ENCODE measurements at regions not wholly inside any gene's neighbourhood (a gene's known extent, or its start where the extent isn't known, plus 50 kb on each side); places are given as distances from the start of the nearest gene placed in this dataset.

GRCh38 chr4:11743236-11743635 is 314.5 kb upstream of the HS3ST1 start:
- H3K9ac ChIP-seq (ENCODE audit: insufficient read length), result no peak overlapping the region
- no peak overlapping the region for H3K27ac ChIP-seq
- no peak for TF ChIP-seq POLR2AphosphoS5 (IDR thresholded peaks at IDR 0.05; ENCODE audit: borderline replicate concordance, low read depth, low read length)
- no peak for TF ChIP-seq FOXP2 (optimal IDR thresholded peaks at IDR 0.05; ENCODE audit: control extremely low read depth, extremely low read length, insufficient read depth)
- TF ChIP-seq EZH2 (IDR thresholded peaks at IDR 0.05), result no peak
- H3K9me3 ChIP-seq (ENCODE audit: low read depth, low read length), result no peaks in the 10 kb centered on the region
- H3K4me3 ChIP-seq, result no peak overlapping the region
- no peaks in the 10 kb centered on the region for H3K36me3 ChIP-seq (ENCODE audit: insufficient read depth, low read length)
- no peak for DNase-seq (ENCODE audit: low read depth, low spot score)

GRCh38 chr4:11741190-11741652 is 312.5 kb upstream of the HS3ST1 start:
- Histone ChIP-seq H3K4me3 (no peak overlapping the region), H3K9me3 (ENCODE audit: low read depth, low read length) (no peaks in the 10 kb centered on the region), H3K9ac (ENCODE audit: insufficient read length) (no peak overlapping the region), H3K36me3 (ENCODE audit: insufficient read depth, low read length) (no peaks in the 10 kb centered on the region), H3K27ac (no peak overlapping the region)
- DNase-seq (ENCODE audit: low read depth, low spot score), result no peak
- no peak for TF ChIP-seq FOXP2 (optimal IDR thresholded peaks at IDR 0.05; ENCODE audit: control extremely low read depth, extremely low read length, insufficient read depth)
- TF ChIP-seq EZH2 (IDR thresholded peaks at IDR 0.05), result no peak
- TF ChIP-seq POLR2AphosphoS5 (IDR thresholded peaks at IDR 0.05; ENCODE audit: borderline replicate concordance, low read depth, low read length), result no peak

GRCh38 chr4:11739992-11740391 is 311.3 kb upstream of the HS3ST1 start:
- TF ChIP-seq EZH2 (IDR thresholded peaks at IDR 0.05), result no peak
- TF ChIP-seq POLR2AphosphoS5 (IDR thresholded peaks at IDR 0.05; ENCODE audit: borderline replicate concordance, low read depth, low read length), result no peak
- TF ChIP-seq FOXP2 (optimal IDR thresholded peaks at IDR 0.05; ENCODE audit: control extremely low read depth, extremely low read length, insufficient read depth), result no peak
- DNase-seq (ENCODE audit: low read depth, low spot score), result no peak

GRCh38 chr4:11736978-11737377 is 308.3 kb upstream of the HS3ST1 start:
- no peak for DNase-seq (ENCODE audit: low read depth, low spot score)
- TF ChIP-seq FOXP2 (optimal IDR thresholded peaks at IDR 0.05; ENCODE audit: control extremely low read depth, extremely low read length, insufficient read depth) (no peak), EZH2 (IDR thresholded peaks at IDR 0.05) (no peak), POLR2AphosphoS5 (IDR thresholded peaks at IDR 0.05; ENCODE audit: borderline replicate concordance, low read depth, low read length) (no peak)
- Histone ChIP-seq H3K36me3 (ENCODE audit: insufficient read depth, low read length) (no peaks in the 10 kb centered on the region), H3K9me3 (ENCODE audit: low read depth, low read length) (no peaks in the 10 kb centered on the region), H3K9ac (ENCODE audit: insufficient read length) (no peak overlapping the region), H3K27ac (no peak overlapping the region), H3K4me3 (no peak overlapping the region)

More at GRCh38 chr4:11739992-11740391, 311.3 kb upstream of the HS3ST1 start:
- Histone ChIP-seq H3K27ac (no peak overlapping the region), H3K9ac (ENCODE audit: insufficient read length) (no peak overlapping the region), H3K9me3 (ENCODE audit: low read depth, low read length) (no peaks in the 10 kb centered on the region), H3K36me3 (ENCODE audit: insufficient read depth, low read length) (no peaks in the 10 kb centered on the region), H3K4me3 (no peak overlapping the region)

DNA sequence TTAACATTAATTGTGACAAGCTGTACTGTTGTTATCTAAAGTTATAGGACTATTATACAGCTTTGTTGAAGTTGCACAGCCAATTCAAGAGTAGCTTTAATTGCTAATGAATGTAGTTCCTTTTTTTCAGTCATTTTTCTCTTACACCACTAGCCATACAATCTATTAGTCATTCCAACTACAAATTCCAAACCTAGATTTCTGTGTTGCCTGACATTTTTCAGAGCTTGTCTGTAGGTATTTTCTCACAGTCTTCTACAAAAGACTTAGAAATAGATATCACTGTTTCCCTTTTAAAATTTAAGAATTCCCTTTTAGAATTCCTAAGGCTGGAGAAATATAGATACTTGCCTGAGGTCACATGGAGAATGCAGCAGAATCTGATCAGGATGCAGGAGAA is 307.0 kb upstream of the HS3ST1 start:
- TF ChIP-seq FOXP2 (optimal IDR thresholded peaks at IDR 0.05; ENCODE audit: control extremely low read depth, extremely low read length, insufficient read depth) (no peak), POLR2AphosphoS5 (IDR thresholded peaks at IDR 0.05; ENCODE audit: borderline replicate concordance, low read depth, low read length) (no peak), EZH2 (IDR thresholded peaks at IDR 0.05) (no peak)
- DNase-seq (ENCODE audit: low read depth, low spot score), result no peak
- Histone ChIP-seq H3K36me3 (ENCODE audit: insufficient read depth, low read length) (no peaks in the 10 kb centered on the region), H3K9ac (ENCODE audit: insufficient read length) (no peak overlapping the region), H3K27ac (no peak overlapping the region), H3K4me3 (no peak overlapping the region), H3K9me3 (ENCODE audit: low read depth, low read length) (no peaks in the 10 kb centered on the region)

DNA sequence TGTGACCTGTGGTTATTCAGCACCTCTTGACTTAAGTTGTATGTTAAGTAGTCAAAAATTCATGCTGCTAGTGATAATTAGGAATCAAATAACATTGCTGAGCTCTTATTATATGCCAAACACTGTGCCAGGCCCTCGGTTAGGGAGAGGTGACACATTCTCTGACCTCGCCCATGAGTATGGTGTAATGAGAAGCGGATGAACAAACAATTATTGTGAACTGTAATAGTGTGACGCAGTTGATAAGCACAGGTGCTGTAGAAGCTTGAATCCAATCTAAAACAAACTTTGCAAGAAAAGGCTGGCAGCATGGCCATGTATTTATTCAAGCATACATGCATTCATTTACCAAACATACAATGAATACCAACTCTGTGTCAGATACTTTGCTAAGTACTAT is 303.5 kb upstream of the HS3ST1 start:
- Histone ChIP-seq H3K4me3 (no peak overlapping the region), H3K27ac (no peak overlapping the region), H3K9ac (ENCODE audit: insufficient read length) (no peak overlapping the region), H3K9me3 (ENCODE audit: low read depth, low read length) (no peaks in the 10 kb centered on the region), H3K36me3 (ENCODE audit: insufficient read depth, low read length) (no peaks in the 10 kb centered on the region)
- no peak for DNase-seq (ENCODE audit: low read depth, low spot score)
- TF ChIP-seq EZH2 (IDR thresholded peaks at IDR 0.05), result no peak
- no peak for TF ChIP-seq FOXP2 (optimal IDR thresholded peaks at IDR 0.05; ENCODE audit: control extremely low read depth, extremely low read length, insufficient read depth)
- no peak for TF ChIP-seq POLR2AphosphoS5 (IDR thresholded peaks at IDR 0.05; ENCODE audit: borderline replicate concordance, low read depth, low read length)

GRCh38 chr4:11730545-11730944 is 301.9 kb upstream of the HS3ST1 start:
- Histone ChIP-seq H3K9me3 (ENCODE audit: low read depth, low read length) (no peaks in the 10 kb centered on the region), H3K36me3 (ENCODE audit: insufficient read depth, low read length) (no peaks in the 10 kb centered on the region), H3K4me3 (no peak overlapping the region), H3K27ac (no peak overlapping the region), H3K9ac (ENCODE audit: insufficient read length) (no peak overlapping the region)
- no peak for DNase-seq (ENCODE audit: low read depth, low spot score)
- TF ChIP-seq EZH2 (IDR thresholded peaks at IDR 0.05) (no peak), FOXP2 (optimal IDR thresholded peaks at IDR 0.05; ENCODE audit: control extremely low read depth, extremely low read length, insufficient read depth) (no peak), POLR2AphosphoS5 (IDR thresholded peaks at IDR 0.05; ENCODE audit: borderline replicate concordance, low read depth, low read length) (no peak)

DNA sequence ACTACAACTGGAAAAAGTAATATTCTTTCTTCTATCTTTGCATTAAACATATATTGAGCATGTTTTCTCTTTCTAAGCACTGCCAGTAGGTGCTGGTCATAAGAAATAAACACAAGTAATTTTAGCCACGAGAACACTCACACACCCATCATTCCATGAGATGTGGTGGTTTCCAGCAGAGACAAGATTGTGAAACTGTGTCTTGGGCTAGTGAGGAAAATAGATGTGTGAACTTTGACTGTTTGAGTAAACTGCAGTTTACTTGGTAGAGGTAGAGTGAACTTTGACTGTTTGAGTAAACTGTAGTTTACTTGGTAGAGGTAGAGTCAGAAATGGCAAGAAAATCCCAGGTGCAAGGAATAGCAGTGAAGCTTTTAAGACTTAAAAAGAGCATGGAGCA is 300.9 kb upstream of the HS3ST1 start:
- Histone ChIP-seq H3K4me3 (no peak overlapping the region), H3K9me3 (ENCODE audit: low read depth, low read length) (no peaks in the 10 kb centered on the region), H3K9ac (ENCODE audit: insufficient read length) (no peak overlapping the region), H3K27ac (no peak overlapping the region), H3K36me3 (ENCODE audit: insufficient read depth, low read length) (no peaks in the 10 kb centered on the region)
- no peak for DNase-seq (ENCODE audit: low read depth, low spot score)
- TF ChIP-seq EZH2 (IDR thresholded peaks at IDR 0.05) (no peak), POLR2AphosphoS5 (IDR thresholded peaks at IDR 0.05; ENCODE audit: borderline replicate concordance, low read depth, low read length) (no peak), FOXP2 (optimal IDR thresholded peaks at IDR 0.05; ENCODE audit: control extremely low read depth, extremely low read length, insufficient read depth) (no peak)

DNA sequence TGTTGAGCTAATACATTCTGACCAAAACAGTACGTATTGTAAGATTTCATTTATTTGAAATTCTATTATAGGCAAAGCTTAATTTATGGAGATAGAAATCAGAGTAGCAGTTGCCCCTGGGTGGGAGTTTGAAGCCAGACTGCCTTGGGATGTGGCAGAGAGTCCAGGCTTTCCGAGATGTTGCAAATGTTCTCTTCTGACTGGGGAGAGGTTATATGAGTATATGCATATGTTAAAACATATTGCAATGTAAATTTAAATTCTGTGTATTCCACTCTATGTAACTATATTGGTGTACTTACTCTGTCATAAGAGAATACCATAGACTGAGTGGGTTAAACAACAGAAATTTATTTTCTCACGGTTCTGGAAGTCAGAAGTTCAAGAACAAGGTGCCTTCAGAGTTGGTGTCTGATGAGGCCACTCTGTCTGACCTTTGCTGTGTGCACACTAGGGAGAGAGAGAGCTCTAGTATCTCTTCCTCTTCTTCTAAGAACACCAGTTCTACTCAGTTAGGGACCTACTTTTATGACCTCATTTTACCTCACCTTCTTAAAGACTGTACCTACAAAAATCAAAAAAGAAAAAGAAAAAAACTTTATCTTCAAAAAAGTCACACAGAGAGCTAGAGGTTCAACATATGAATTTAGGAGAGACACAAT is 299.3 kb upstream of the HS3ST1 start:
- TF ChIP-seq EZH2 (IDR thresholded peaks at IDR 0.05) (no peak), POLR2AphosphoS5 (IDR thresholded peaks at IDR 0.05; ENCODE audit: borderline replicate concordance, low read depth, low read length) (no peak), FOXP2 (optimal IDR thresholded peaks at IDR 0.05; ENCODE audit: control extremely low read depth, extremely low read length, insufficient read depth) (no peak)
- Histone ChIP-seq H3K27ac (no peak overlapping the region), H3K4me3 (no peak overlapping the region), H3K9ac (ENCODE audit: insufficient read length) (no peak overlapping the region), H3K9me3 (ENCODE audit: low read depth, low read length) (no peaks in the 10 kb centered on the region), H3K36me3 (ENCODE audit: insufficient read depth, low read length) (no peaks in the 10 kb centered on the region)
- DNase-seq (ENCODE audit: low read depth, low spot score), result no peak
